MM.1S (cell line): ENCODE measurements at regions not wholly inside any gene's neighbourhood (a gene's known extent, or its start where the extent isn't known, plus 50 kb on each side); places are given as distances from the start of the nearest gene placed in this dataset.

ENCODE experiments used
- DNase-seq: peaks from one replicate; pipeline ENCODE4 v3.0.0-alpha.2; 2015
- H2AFZ ChIP-seq: fragments of 300-600 bp; sonication (generic); 2 replicates; pipeline ENCODE4 v1.6.0; 2016; ENCODE audit warnings: antibody characterized with exemption, low read length
- H3F3A ChIP-seq: fragments of 300-600 bp; sonication (generic); 2 replicates; pipeline ENCODE4 v1.6.1; 2016; ENCODE audit warnings: mild to moderate bottlenecking, antibody characterized with exemption, low read length, moderate library complexity, mixed read lengths; ENCODE audit not compliant: insufficient read depth
- H3K27ac ChIP-seq: fragments of 300-600 bp; sonication (generic); 2 replicates; pipeline ENCODE4 v1.5.1; 2016; ENCODE audit warnings: mild to moderate bottlenecking, low read length
- H3K27me3 ChIP-seq: fragments of 300-600 bp; sonication (generic); replicated peaks from 2 replicates; pipeline ENCODE4 v1.6.0; 2016; ENCODE audit warnings: low read length; ENCODE audit not compliant: insufficient read depth
- H3K36me3 ChIP-seq: fragments of 300-600 bp; sonication (generic); replicated peaks from 2 replicates; pipeline ENCODE4 v1.6.1; 2016; ENCODE audit warnings: mild to moderate bottlenecking, low read length, mixed read lengths; ENCODE audit not compliant: insufficient read depth
- H3K4me1 ChIP-seq: fragments of 300-600 bp; sonication (generic); 2 replicates; pipeline ENCODE4 v1.6.1; 2016; ENCODE audit warnings: low read length, mixed read lengths
- H3K4me2 ChIP-seq: fragments of 300-600 bp; sonication (generic); 2 replicates; pipeline ENCODE4 v1.6.0; 2016; ENCODE audit warnings: low read depth, low read length
- H3K4me3 ChIP-seq: fragments of 300-600 bp; sonication (generic); 2 replicates; pipeline ENCODE4 v1.5.1; 2016; ENCODE audit warnings: low read length, mixed read lengths
- H3K79me2 ChIP-seq: fragments of 300-600 bp; sonication (generic); 2 replicates; pipeline ENCODE4 v1.6.1; 2016; ENCODE audit warnings: mixed run types, low read length, mixed read lengths
- H3K9ac ChIP-seq: fragments of 300-600 bp; sonication (generic); 2 replicates; pipeline ENCODE4 v1.6.1; 2016; ENCODE audit warnings: low read length, mixed read lengths
- H3K9me2 ChIP-seq: fragments of 300-600 bp; sonication (generic); replicated peaks from 2 replicates; pipeline ENCODE4 v1.6.1; 2016; ENCODE audit warnings: mild to moderate bottlenecking, low read length, mixed read lengths; ENCODE audit not compliant: insufficient read depth
- H3K9me3 ChIP-seq: fragments of 300-600 bp; sonication (generic); replicated peaks from 2 replicates; pipeline ENCODE4 v1.6.1; 2016; ENCODE audit warnings: mild to moderate bottlenecking, low read length, mixed read lengths; ENCODE audit not compliant: insufficient read depth
- H4K20me1 ChIP-seq: fragments of 300-600 bp; sonication (generic); 2 replicates; pipeline ENCODE4 v1.6.1; 2016; ENCODE audit warnings: mild to moderate bottlenecking, low read length, moderate library complexity, mixed read lengths; ENCODE audit not compliant: insufficient read depth
- CTCF ChIP-seq: fragments of 300-600 bp; sonication (generic); IDR thresholded peaks from 2 replicates; pipeline ENCODE4 v1.5.1; 2016; ENCODE audit warnings: antibody characterized with exemption, low read length, mixed read lengths
- EZH2 ChIP-seq: fragments of 300-600 bp; sonication (generic); optimal IDR thresholded peaks from 2 replicates; pipeline ENCODE3; 2017; ENCODE audit warnings: low read depth, mild to moderate bottlenecking, antibody characterized with exemption, low read length, mixed read lengths
- EZH2phosphoT487 ChIP-seq: fragments of 300-600 bp; sonication (generic); IDR thresholded peaks from 2 replicates; pipeline ENCODE4 v1.6.1; 2018; ENCODE audit warnings: antibody characterized with exemption, low read length

GRCh38 chr4:117429061-117429460 is 343.7 kb upstream of the TRAM1L1 start:
- Histone ChIP-seq H3K79me2 (no peaks in the 10 kb centered on the region), H3K9ac (no peak overlapping the region), H3K4me2 (no peak overlapping the region), H3F3A (no peaks in the 10 kb centered on the region), H3K36me3 (no peaks in the 10 kb centered on the region), H3K4me3 (no peak overlapping the region), H3K4me1 (no peaks in the 10 kb centered on the region), H3K27ac (no peak overlapping the region), H2AFZ (no peak overlapping the region), H3K9me3 (no peaks in the 10 kb centered on the region), H3K9me2 (no peaks in the 10 kb centered on the region), H4K20me1 (no peaks in the 10 kb centered on the region), H3K27me3 (no peaks in the 10 kb centered on the region)
- DNase-seq = no peak
- TF ChIP-seq CTCF (peak; percentile 18; the same call in 1 of the 2 replicates), EZH2 (no peak), EZH2phosphoT487 (no peak)

- Histone ChIP-seq H4K20me1 (no peaks in the 10 kb centered on the region), H3K36me3 (no peaks in the 10 kb centered on the region), H2AFZ (no peak overlapping the region), H3K9me2 (no peaks in the 10 kb centered on the region), H3K4me1 (no peaks in the 10 kb centered on the region), H3F3A (no peaks in the 10 kb centered on the region), H3K4me3 (no peak overlapping the region), H3K9ac (no peak overlapping the region), H3K4me2 (no peak overlapping the region), H3K79me2 (no peaks in the 10 kb centered on the region), H3K27me3 (no peaks in the 10 kb centered on the region), H3K27ac (no peak overlapping the region), H3K9me3 (no peaks in the 10 kb centered on the region)
- no peak for DNase-seq
- TF ChIP-seq EZH2phosphoT487 (no peak), CTCF (no peak), EZH2 (no peak)
These were observed 344.1 kb upstream of the TRAM1L1 start for GRCh38 chr4:117429506-117429905.

GRCh38 chr4:117434424-117434823 is 349.0 kb upstream of the TRAM1L1 start:
- TF ChIP-seq EZH2 (no peak), EZH2phosphoT487 (no peak), CTCF (no peak)
- Histone ChIP-seq H3K4me1 (no peaks in the 10 kb centered on the region), H3F3A (no peaks in the 10 kb centered on the region), H2AFZ (no peak overlapping the region), H3K9me3 (no peaks in the 10 kb centered on the region; the same call in 1 of the 2 replicates), H3K9ac (no peak overlapping the region), H3K27ac (no peak overlapping the region), H4K20me1 (no peaks in the 10 kb centered on the region), H3K4me2 (no peak overlapping the region), H3K36me3 (no peaks in the 10 kb centered on the region), H3K79me2 (no peaks in the 10 kb centered on the region), H3K27me3 (no peaks in the 10 kb centered on the region), H3K9me2 (no peaks in the 10 kb centered on the region), H3K4me3 (no peak overlapping the region)
- DNase-seq = no peak
